Kidney epithelial cell (primary cell): ENCODE measurements at regions not wholly inside any gene's neighbourhood (a gene's known extent, or its start where the extent isn't known, plus 50 kb on each side); places are given as distances from the start of the nearest gene placed in this dataset.

Experiments
- DNase-seq: peaks from one replicate; pipeline ENCODE4 v3.0.0-alpha.2; 2010; ENCODE audit warnings: low read depth
- H3K27me3 ChIP-seq: 2 replicates; pipeline ENCODE4 v1.6.0; 2011; ENCODE audit warnings: low read length; ENCODE audit not compliant: control insufficient read depth, insufficient read depth
- H3K36me3 ChIP-seq: 2 replicates; pipeline ENCODE4 v1.5.1; 2011; ENCODE audit warnings: low read length; ENCODE audit not compliant: control insufficient read depth, insufficient read depth
- H3K4me3 ChIP-seq: 2 replicates; pipeline ENCODE4 v1.5.1; 2011; ENCODE audit warnings: low read depth, mild to moderate bottlenecking, control low read depth, low read length
- TF ChIP-seq, protein P1 (sequence below): IDR thresholded peaks from 2 replicates; pipeline ENCODE4 v1.5.1; 2011; ENCODE audit warnings: mild to moderate bottlenecking, moderate library complexity, low read length, control low read depth, inconsistent platforms; ENCODE audit not compliant: insufficient read depth, poor library complexity, severe bottlenecking

- H3K4me3 ChIP-seq, result no peak overlapping the region
- H3K27me3 ChIP-seq, result no peaks in the 10 kb centered on the region
- H3K36me3 ChIP-seq, result no peaks in the 10 kb centered on the region
- TF ChIP-seq, protein P1, sequence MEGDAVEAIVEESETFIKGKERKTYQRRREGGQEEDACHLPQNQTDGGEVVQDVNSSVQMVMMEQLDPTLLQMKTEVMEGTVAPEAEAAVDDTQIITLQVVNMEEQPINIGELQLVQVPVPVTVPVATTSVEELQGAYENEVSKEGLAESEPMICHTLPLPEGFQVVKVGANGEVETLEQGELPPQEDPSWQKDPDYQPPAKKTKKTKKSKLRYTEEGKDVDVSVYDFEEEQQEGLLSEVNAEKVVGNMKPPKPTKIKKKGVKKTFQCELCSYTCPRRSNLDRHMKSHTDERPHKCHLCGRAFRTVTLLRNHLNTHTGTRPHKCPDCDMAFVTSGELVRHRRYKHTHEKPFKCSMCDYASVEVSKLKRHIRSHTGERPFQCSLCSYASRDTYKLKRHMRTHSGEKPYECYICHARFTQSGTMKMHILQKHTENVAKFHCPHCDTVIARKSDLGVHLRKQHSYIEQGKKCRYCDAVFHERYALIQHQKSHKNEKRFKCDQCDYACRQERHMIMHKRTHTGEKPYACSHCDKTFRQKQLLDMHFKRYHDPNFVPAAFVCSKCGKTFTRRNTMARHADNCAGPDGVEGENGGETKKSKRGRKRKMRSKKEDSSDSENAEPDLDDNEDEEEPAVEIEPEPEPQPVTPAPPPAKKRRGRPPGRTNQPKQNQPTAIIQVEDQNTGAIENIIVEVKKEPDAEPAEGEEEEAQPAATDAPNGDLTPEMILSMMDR, result no peak
- no peak for DNase-seq
Measured at GRCh38 chr1:5646486-5647149, 345.6 kb downstream of the NPHP4 start.

DNA sequence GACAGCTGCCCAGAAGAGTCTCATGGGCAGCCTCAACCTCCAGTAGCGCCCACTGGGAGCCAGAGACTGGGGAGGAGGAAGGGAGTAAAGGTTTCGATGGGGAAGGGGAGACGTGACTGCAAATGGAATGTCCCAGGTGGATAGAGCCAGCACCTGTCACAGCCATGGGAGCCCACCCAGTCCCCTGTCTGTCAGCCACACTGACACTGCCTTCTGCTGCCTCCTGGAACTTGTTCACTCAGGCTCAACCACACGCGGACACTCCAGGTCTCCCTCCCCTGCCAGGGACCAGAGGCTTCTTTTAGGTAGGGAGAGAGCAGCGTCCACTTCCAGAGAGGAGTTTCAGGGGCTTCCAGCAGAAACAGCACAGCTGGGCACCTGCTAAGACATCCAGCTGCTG is 346.3 kb downstream of the NPHP4 start:
- no peak for DNase-seq
- Histone ChIP-seq H3K36me3 (no peaks in the 10 kb centered on the region), H3K27me3 (no peaks in the 10 kb centered on the region), H3K4me3 (no peak overlapping the region)
- TF ChIP-seq, protein P1, result no peak

DNA sequence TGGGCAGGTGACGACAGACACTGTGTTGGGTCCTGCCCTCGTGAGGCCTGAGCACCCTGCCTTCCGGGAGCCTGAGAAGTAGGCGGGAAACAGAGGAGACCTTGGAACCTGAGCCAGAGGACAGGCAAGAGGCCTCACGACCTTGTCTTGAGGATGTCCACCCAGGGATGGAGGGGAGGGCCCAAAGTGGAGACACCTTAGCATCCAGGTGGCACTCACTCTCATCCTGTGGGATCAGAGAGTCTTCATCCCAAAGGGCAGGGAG is 347.2 kb downstream of the NPHP4 start:
- TF ChIP-seq, protein P1, result no peak
- no peaks in the 10 kb centered on the region for H3K27me3 ChIP-seq
- H3K36me3 ChIP-seq, result no peaks in the 10 kb centered on the region
- no peak overlapping the region for H3K4me3 ChIP-seq
- no peak for DNase-seq

DNA sequence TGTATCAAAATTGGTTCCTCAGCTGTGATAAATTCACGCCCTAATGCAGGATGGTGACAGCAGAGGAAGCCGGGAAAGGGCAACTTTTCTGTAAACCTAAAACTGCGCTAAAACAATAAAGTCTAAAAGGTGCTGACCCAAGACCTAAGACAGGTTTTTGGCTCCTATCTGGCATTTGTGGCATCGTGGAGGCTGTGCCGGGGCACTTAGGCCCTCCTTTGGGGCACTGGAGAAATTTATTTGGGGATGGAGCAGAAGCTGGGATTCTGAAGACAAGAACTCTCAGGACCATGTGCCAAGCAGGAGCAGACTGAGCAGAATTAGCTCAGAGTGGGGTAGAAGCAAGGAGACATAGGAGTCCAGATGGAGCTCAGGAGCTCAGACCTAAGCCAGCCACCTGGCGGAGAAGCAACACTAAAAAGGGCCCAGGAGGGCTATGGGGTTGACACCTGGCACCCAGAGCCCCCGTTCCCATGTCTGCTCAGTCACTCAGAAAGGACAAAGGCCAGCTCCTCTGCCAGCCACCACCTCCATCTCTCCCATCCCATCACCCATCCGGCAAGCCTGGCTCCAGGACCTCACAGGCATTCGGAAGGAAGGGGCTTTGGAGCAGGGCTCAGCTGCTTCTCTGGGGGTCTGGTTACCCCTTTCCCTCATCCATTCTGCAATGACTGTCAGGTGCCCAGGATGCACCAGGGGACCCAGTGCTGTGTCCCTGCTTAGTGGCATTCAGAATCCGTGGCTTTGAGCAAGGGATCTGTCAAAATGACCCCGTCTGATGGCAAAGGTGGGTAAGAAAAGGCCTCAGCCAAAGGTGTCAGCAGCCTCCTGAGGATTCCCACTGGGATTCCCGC is 347.7 kb downstream of the NPHP4 start:
- no peaks in the 10 kb centered on the region for H3K36me3 ChIP-seq
- DNase-seq, result no peak
- H3K27me3 ChIP-seq, result no peaks in the 10 kb centered on the region
- H3K4me3 ChIP-seq, result no peak overlapping the region
- TF ChIP-seq, protein P1, result no peak

DNA sequence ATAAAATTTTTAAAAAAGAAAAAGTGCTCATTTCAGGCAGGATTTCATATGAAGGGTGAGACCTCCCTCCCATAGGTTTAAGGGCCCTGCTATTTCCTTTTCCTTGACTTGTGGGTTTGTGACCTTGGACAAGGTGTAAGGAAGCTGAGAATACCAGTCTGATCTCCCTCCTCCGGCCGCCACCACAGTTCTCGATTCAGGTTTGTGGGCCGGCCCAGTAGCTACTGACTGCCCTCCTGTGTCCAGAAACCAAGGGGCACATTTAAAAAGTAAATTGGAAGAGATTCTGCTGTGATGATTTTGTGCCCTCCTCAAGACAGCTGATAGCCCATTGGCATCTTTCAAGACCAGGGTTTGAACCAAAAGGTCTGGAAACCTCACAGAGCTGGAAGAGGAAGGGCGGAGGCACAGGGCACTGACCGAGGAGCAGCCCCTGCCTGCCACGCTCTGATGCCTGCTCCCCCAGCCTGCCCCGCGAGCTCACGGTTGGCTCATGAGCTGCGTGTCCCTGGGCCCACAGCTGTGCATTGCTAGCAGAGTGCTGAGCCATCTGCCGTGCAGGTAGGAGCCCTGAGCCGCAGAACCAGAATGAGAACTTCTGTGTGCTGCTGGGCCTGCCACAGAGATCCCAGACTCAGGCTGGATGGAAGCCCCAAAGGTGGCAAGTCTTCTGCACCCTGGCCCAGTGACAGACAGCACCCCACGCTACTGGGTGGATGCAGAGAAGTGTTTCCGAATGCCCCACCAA is 348.7 kb downstream of the NPHP4 start:
- DNase-seq, result no peak
- Histone ChIP-seq H3K36me3 (no peaks in the 10 kb centered on the region), H3K4me3 (no peak overlapping the region), H3K27me3 (no peaks in the 10 kb centered on the region)
- TF ChIP-seq, protein P1, result no peak
